ENCODE measurements at regions not wholly inside any gene's neighbourhood (a gene's known extent, or its start where the extent isn't known, plus 50 kb on each side); places are given as distances from the start of the nearest gene placed in this dataset.

GRCh38 chr7:115125750-115126149 lies 203.9 kb downstream of the MDFIC start:
- TF ChIP-seq CTCF (IDR thresholded peaks at IDR 0.05): no peak
- no peak for ATAC-seq

GRCh38 chr7:115125312-115125711 lies 203.4 kb downstream of the MDFIC start:
- TF ChIP-seq CTCF (IDR thresholded peaks at IDR 0.05): no peak
- ATAC-seq (no peak), DNase-seq (no peak)
- H3K9me3 ChIP-seq: no peaks in the 10 kb centered on the region
- H3K4me1 ChIP-seq: no peaks in the 10 kb centered on the region
- WGBS, 3 donors: 94 to 100% (median 94%) methylated on average over 3 of the region's 3 CpGs
- H3K4me3 ChIP-seq: no peak overlapping the region
- H3K27me3 ChIP-seq (ENCODE audit: insufficient read depth in 3 of 3, low read length in 2 of 3): no peaks in the 10 kb centered on the region
- intact Hi-C loops (cut with DNase I): no loop called here
- no peak overlapping the region for H3K27ac ChIP-seq
- H3K36me3 ChIP-seq (ENCODE audit: insufficient read depth in 1 of 2, low read depth in 1 of 2): no peaks in the 10 kb centered on the region

More at GRCh38 chr7:115125750-115126149, 203.9 kb downstream of the MDFIC start:
- no peak for DNase-seq
- Histone ChIP-seq H3K27ac (no peak overlapping the region), H3K36me3 (ENCODE audit: insufficient read depth in 1 of 2, low read depth in 1 of 2) (no peaks in the 10 kb centered on the region), H3K4me3 (no peak overlapping the region), H3K4me1 (no peaks in the 10 kb centered on the region), H3K9me3 (no peaks in the 10 kb centered on the region), H3K27me3 (ENCODE audit: insufficient read depth in 3 of 3, low read length in 2 of 3) (no peaks in the 10 kb centered on the region)
- intact Hi-C loops (cut with DNase I): no loop called here

GRCh38 chr7:115124409-115124939 lies 202.6 kb downstream of the MDFIC start:
- H3K36me3 ChIP-seq (ENCODE audit: insufficient read depth in 1 of 2, low read depth in 1 of 2): no peaks in the 10 kb centered on the region
- H3K4me3 ChIP-seq: no peak overlapping the region
- H3K9me3 ChIP-seq: no peaks in the 10 kb centered on the region
- no peak for DNase-seq
- no peak for ATAC-seq
- H3K27ac ChIP-seq: no peak overlapping the region
- no peaks in the 10 kb centered on the region for H3K4me1 ChIP-seq
- TF ChIP-seq CTCF (IDR thresholded peaks at IDR 0.05): no peak
- intact Hi-C loops (cut with DNase I): no loop called here
- H3K27me3 ChIP-seq (ENCODE audit: insufficient read depth in 3 of 3, low read length in 2 of 3): no peaks in the 10 kb centered on the region

- ATAC-seq: no peak
- H3K4me1 ChIP-seq: no peaks in the 10 kb centered on the region
Observed at GRCh38 chr7:115123441-115123840, 201.5 kb downstream of the MDFIC start.

More at GRCh38 chr7:115123441-115123840, 201.5 kb downstream of the MDFIC start:
- no peak for TF ChIP-seq CTCF (IDR thresholded peaks at IDR 0.05)
- no peak overlapping the region for H3K4me3 ChIP-seq
- no peak for DNase-seq
- H3K27me3 ChIP-seq (ENCODE audit: insufficient read depth in 3 of 3, low read length in 2 of 3): no peaks in the 10 kb centered on the region
- H3K36me3 ChIP-seq (ENCODE audit: insufficient read depth in 1 of 2, low read depth in 1 of 2): no peaks in the 10 kb centered on the region
- no peak overlapping the region for H3K27ac ChIP-seq
- 84 to 90% (median 89%) methylated on average over 2 of the region's 2 CpGs for WGBS, 3 donors
- intact Hi-C loops (cut with DNase I): no loop called here
- no peaks in the 10 kb centered on the region for H3K9me3 ChIP-seq
